ENCODE measurements at regions not wholly inside any gene's neighbourhood (a gene's known extent, or its start where the extent isn't known, plus 50 kb on each side); places are given as distances from the start of the nearest gene placed in this dataset.

DNA sequence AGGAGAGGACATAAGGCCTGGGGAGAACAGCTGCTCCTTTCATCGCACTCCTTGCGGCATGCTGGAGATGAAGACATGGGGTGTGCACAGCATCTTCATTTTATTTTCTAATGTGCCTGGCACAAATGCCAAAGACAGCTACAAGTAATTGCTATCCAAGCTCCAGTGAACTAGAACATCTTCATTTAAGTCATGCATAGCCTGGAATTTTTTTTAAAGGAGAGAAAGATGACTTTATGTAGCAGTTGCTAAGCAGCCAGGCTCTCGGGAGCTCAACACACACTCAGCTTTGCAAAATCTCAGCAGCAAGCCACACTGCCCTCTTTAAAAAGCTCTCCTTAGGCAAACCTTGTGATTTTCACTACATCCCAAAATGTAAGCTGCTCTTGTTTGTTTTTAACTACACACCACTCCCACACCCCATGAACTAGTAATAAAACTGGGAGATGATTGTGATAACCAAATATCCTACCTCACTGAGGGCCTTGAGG lies 164.5 kb upstream of the POU2AF2 start:
- TF ChIP-seq, protein P1, sequence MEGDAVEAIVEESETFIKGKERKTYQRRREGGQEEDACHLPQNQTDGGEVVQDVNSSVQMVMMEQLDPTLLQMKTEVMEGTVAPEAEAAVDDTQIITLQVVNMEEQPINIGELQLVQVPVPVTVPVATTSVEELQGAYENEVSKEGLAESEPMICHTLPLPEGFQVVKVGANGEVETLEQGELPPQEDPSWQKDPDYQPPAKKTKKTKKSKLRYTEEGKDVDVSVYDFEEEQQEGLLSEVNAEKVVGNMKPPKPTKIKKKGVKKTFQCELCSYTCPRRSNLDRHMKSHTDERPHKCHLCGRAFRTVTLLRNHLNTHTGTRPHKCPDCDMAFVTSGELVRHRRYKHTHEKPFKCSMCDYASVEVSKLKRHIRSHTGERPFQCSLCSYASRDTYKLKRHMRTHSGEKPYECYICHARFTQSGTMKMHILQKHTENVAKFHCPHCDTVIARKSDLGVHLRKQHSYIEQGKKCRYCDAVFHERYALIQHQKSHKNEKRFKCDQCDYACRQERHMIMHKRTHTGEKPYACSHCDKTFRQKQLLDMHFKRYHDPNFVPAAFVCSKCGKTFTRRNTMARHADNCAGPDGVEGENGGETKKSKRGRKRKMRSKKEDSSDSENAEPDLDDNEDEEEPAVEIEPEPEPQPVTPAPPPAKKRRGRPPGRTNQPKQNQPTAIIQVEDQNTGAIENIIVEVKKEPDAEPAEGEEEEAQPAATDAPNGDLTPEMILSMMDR (IDR thresholded peaks at IDR 0.05), result no peak
- no peak for TF ChIP-seq POLR2A (IDR thresholded peaks at IDR 0.05)
